Esophagus muscularis mucosa (tissue), 4 donors: ENCODE measurements at regions not wholly inside any gene's neighbourhood (a gene's known extent, or its start where the extent isn't known, plus 50 kb on each side); places are given as distances from the start of the nearest gene placed in this dataset.

ENCODE experiments used
- DNase-seq: peaks from one replicate; pipeline ENCODE4 v3.0.0-alpha.2; 2017; ENCODE audit errors: extremely low spot score
- H3K27ac ChIP-seq, 4 donors: fragments of 200-600 bp; sonication (generic); replicated peaks in 1 of 4; 1 replicate in 3 of 4; 2 replicates in 1 of 4; pipeline ENCODE4 v1.5.1; 2016 to 2019; ENCODE audit warnings: mild to moderate bottlenecking in 1 of 4
- H3K27me3 ChIP-seq, 4 donors: fragments of 200-600 bp; sonication (generic); one replicate each; pipeline versions ENCODE4 v1.5.1 to v1.6.0; 2016 to 2019
- H3K36me3 ChIP-seq, 4 donors: fragments of 200-600 bp; sonication (generic); one replicate each; pipeline ENCODE4 v1.5.1; 2016 to 2019
- H3K4me1 ChIP-seq, 4 donors: fragments of 200-600 bp; sonication (generic); one replicate each; pipeline ENCODE4 v1.5.1; 2016 to 2019
- H3K4me3 ChIP-seq, 4 donors: fragments of 200-600 bp; sonication (generic); 1 replicate in 2 of 4; 2 replicates in 2 of 4; pipeline ENCODE4 v1.5.1; 2016 to 2019; ENCODE audit warnings: mild to moderate bottlenecking in 4 of 4, moderate library complexity in 1 of 4
- H3K9me3 ChIP-seq, 4 donors: fragments of 200-600 bp; sonication (generic); 1 replicate in 3 of 4; 2 replicates in 1 of 4; pipeline ENCODE4 v1.5.1; 2016 to 2019
- EP300 ChIP-seq: sonication (generic); formaldehyde crosslinking; IDR thresholded peaks from one replicate; pipeline ENCODE4 v1.6.1; 2017; ENCODE audit warnings: antibody characterized with exemption
- POLR2A ChIP-seq: fragments of 450-650 bp; IDR thresholded peaks from one replicate; pipeline ENCODE4 v1.6.1; 2017; ENCODE audit warnings: antibody characterized with exemption, moderate library complexity, mild to moderate bottlenecking, low read depth
- POLR2AphosphoS5 ChIP-seq, 2 donors: sonication (generic); formaldehyde crosslinking; IDR thresholded peaks; one replicate each; pipeline ENCODE4 v1.6.1; 2017; ENCODE audit warnings: antibody characterized with exemption in 2 of 2
- WGBS: methylation state at CpG from one replicate; pipeline ENCODE4 v1.1.5; 2018; 5-methylcytosine and 5-hydroxymethylcytosine counted together
- intact Hi-C: fragments of 100-400 bp; cut with DNase I; formaldehyde crosslinking; loops from one replicate; pipeline ENCODE4 v1.15.1; 2023
- TF ChIP-seq, protein P1 (sequence below), 3 experiments: fragments of 200-600 bp in 2 of 3; fragments of 450-650 bp in 1 of 3; sonication (generic) in 2 of 3; IDR thresholded peaks; one replicate each; pipeline ENCODE4 v1.5.1; 2017 to 2019; ENCODE audit warnings: antibody characterized with exemption in 3 of 3, mild to moderate bottlenecking in 2 of 3, moderate library complexity in 1 of 3

DNA sequence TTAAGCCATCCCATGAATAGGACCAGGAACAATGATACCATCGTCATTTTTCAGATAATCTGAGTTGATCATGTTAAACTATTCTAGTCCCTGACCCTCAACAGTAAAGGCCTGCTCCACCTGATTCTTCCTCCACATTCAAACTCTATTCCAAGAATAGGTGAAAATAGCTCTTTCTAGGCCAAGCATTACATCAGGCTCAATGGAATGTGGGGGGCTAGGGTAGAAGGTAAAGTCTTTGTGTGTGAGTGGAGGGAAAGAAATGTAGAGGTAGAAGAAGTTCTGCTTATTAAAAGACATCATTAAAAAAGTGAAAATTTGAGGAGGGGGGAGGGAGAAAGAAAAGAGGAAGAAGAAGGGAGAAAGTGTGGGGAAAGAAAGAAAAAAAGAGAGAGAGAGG is 653.3 kb upstream of the PKDCC start:
- no peaks in the 10 kb centered on the region for H3K27me3 ChIP-seq
- no peak for DNase-seq
- no peaks in the 10 kb centered on the region for H3K4me1 ChIP-seq
- H3K4me3 ChIP-seq, result no peak overlapping the region
- H3K9me3 ChIP-seq, result no peaks in the 10 kb centered on the region
- no peak for TF ChIP-seq POLR2AphosphoS5 (IDR thresholded peaks at IDR 0.05)
- TF ChIP-seq, protein P1, sequence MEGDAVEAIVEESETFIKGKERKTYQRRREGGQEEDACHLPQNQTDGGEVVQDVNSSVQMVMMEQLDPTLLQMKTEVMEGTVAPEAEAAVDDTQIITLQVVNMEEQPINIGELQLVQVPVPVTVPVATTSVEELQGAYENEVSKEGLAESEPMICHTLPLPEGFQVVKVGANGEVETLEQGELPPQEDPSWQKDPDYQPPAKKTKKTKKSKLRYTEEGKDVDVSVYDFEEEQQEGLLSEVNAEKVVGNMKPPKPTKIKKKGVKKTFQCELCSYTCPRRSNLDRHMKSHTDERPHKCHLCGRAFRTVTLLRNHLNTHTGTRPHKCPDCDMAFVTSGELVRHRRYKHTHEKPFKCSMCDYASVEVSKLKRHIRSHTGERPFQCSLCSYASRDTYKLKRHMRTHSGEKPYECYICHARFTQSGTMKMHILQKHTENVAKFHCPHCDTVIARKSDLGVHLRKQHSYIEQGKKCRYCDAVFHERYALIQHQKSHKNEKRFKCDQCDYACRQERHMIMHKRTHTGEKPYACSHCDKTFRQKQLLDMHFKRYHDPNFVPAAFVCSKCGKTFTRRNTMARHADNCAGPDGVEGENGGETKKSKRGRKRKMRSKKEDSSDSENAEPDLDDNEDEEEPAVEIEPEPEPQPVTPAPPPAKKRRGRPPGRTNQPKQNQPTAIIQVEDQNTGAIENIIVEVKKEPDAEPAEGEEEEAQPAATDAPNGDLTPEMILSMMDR (IDR thresholded peaks at IDR 0.05), result no peak
- no peak for TF ChIP-seq EP300
- TF ChIP-seq POLR2A, result no peak
- no peaks in the 10 kb centered on the region for H3K36me3 ChIP-seq
- no peak overlapping the region for H3K27ac ChIP-seq
- 83% methylated on average over 1 of the region's 1 CpG for WGBS
- intact Hi-C loops, result no loop called here

DNA sequence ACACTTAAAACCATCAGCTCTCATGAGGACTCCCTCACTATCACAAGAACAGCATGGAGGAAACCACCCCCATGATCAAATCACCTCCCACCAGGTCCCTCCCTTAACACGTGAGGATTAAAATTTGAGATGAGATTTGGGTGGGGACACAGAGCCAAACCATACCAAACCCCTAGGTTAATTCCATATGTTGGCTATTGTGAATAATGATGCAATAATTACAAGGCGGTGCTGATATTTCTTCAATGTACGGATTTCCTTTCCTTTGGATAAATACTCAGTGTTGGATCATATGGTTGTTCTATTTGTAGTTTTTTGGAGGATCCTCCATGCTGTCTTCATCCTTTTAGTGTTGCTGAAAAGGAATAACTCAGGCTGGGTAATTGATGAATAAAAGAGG is 652.1 kb upstream of the PKDCC start:
- Histone ChIP-seq H3K36me3 (no peaks in the 10 kb centered on the region), H3K27me3 (no peaks in the 10 kb centered on the region), H3K9me3 (no peaks in the 10 kb centered on the region), H3K4me1 (no peaks in the 10 kb centered on the region), H3K4me3 (no peak overlapping the region), H3K27ac (no peak overlapping the region)
- DNase-seq, result no peak
- intact Hi-C loops, result no loop called here
- 94% methylated on average over 3 of the region's 3 CpGs for WGBS
- TF ChIP-seq POLR2AphosphoS5 (IDR thresholded peaks at IDR 0.05) (no peak), POLR2A (no peak), EP300 (no peak)
- TF ChIP-seq, protein P1 (IDR thresholded peaks at IDR 0.05), result no peak

DNA sequence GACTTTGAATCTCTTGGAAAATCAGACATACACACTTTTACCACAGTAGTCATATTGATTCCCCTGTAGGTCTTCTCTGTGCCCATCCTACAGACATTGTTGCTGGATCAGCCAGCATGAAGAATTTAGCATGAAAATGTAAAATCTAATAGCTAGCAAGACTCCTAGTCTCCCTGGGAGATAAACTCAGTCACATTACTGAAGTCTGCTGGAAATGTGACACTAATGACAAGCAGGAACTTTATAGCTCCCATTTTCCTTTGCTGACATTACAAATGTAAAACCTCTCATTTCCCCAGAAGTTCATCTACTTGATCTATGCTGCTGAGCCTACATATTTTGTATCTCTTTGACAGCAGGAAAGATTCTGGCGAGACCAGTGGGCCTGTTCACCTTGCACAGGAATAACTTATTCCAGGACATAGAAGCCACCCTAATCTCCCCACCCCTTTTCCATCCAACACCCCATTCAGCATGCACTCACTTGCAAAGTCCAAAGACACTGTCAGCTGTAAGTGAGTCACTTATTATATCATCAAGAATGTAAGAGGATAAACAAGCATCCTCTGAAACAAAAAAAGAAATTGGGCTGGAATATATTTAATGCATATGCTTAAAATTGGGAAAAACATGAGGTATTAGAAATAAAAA is 648.3 kb upstream of the PKDCC start:
- H3K9me3 ChIP-seq, result no peaks in the 10 kb centered on the region
- intact Hi-C loops, result no loop called here
- no peaks in the 10 kb centered on the region for H3K27me3 ChIP-seq
- no peak for TF ChIP-seq EP300
- no peak for TF ChIP-seq POLR2AphosphoS5 (IDR thresholded peaks at IDR 0.05)
- TF ChIP-seq POLR2A, result no peak
- TF ChIP-seq, protein P1 (IDR thresholded peaks at IDR 0.05), result no peak
- no peak overlapping the region for H3K27ac ChIP-seq
- no peak overlapping the region for H3K4me3 ChIP-seq
- no peaks in the 10 kb centered on the region for H3K4me1 ChIP-seq
- H3K36me3 ChIP-seq, result no peaks in the 10 kb centered on the region
- WGBS, result 85% methylated on average over 1 of the region's 1 CpG
- DNase-seq, result no peak

DNA sequence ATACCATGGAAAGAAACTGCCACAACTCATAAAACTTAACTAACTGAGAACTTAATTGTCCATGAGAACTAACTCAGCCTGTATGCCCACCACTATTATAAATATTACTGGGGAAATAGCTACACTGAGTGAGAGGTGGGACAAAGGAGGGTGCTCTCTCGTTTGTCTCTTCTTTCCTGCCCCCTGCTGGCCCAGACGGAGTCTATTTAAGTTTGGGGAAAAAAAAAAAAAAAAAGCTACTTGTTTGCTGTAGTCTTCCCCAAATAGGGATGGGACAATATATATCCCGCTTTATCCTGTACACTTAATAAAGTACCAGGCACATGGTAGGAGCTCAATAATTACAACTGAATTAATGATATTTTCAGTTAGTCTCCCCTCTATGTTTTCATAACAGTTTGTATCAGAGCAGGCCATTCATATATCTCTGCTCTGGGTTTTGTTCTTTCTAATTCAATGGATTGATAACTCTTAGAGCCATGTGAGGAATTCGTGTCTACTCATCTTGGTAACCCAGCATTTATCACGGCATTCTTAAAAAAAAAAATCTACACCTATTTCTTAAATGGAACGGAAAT is 647.6 kb upstream of the PKDCC start:
- H3K27me3 ChIP-seq, result no peaks in the 10 kb centered on the region
- no peaks in the 10 kb centered on the region for H3K9me3 ChIP-seq
- WGBS, result 53% methylated on average over 6 of the region's 6 CpGs
- no peak for DNase-seq
- no peaks in the 10 kb centered on the region for H3K36me3 ChIP-seq
- no peaks in the 10 kb centered on the region for H3K4me1 ChIP-seq
- no peak overlapping the region for H3K4me3 ChIP-seq
- no peak overlapping the region for H3K27ac ChIP-seq
- intact Hi-C loops, result no loop called here
- TF ChIP-seq, protein P1 (IDR thresholded peaks at IDR 0.05), result peak in 1 of 3 experiments; percentile 21
- no peak for TF ChIP-seq EP300

DNA sequence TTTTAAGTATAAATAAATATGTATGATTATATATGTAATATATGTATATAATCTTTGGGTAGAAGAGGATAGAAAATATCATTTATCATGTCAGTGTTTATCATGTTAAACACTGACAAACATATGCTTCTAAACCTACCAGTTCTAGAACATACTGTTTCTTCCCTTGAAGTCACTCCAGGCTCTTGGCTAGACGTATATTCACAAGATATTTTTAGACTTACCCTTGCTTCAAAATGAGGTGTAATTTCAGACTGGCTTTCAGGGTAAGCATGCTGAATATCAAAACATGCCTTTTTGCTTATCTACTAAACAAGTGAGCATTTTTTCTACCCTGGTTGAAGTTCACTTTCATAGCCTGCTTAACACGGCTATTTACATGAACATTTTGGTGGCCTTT is 642.4 kb upstream of the PKDCC start:
- DNase-seq, result no peak
- Histone ChIP-seq H3K36me3 (no peaks in the 10 kb centered on the region), H3K4me1 (peaks cover 0 to 7% (median 4%) of the 10 kb centered on the region in 4 donors), H3K27me3 (no peaks in the 10 kb centered on the region), H3K4me3 (no peak overlapping the region), H3K27ac (no peak overlapping the region), H3K9me3 (no peaks in the 10 kb centered on the region)
- TF ChIP-seq POLR2AphosphoS5 (IDR thresholded peaks at IDR 0.05) (no peak), EP300 (no peak), POLR2A (no peak)
- TF ChIP-seq, protein P1 (IDR thresholded peaks at IDR 0.05), result no peak
- WGBS, result 54% methylated on average over 2 of the region's 2 CpGs
- intact Hi-C loops, result no loop called here
